Panc1 (cell line): ENCODE measurements at regions not wholly inside any gene's neighbourhood (a gene's known extent, or its start where the extent isn't known, plus 50 kb on each side); places are given as distances from the start of the nearest gene placed in this dataset.

Experiments used
- ATAC-seq: fragments of 200-7000 bp; cut with Tn5 transposase; 2 replicates; pipeline ENCODE4 v1.9.1; 2020; ENCODE audit warnings: mild to moderate bottlenecking, moderate library complexity
- BruUV-seq: library from RNA; stranded (reverse); fragments of 400-500 nt; replicated peaks from 2 replicates; lab custom pipeline; 2021; lab: Mats Ljungman, UMichigan
- CTCF ChIA-PET: fragments of 300-600 bp; sonication (Branson Sonifier 250); formaldehyde crosslinking; loops from one replicate; lab custom pipeline; 2022; ENCODE audit warnings: antibody characterized with exemption; lab: Charles Lee
- POLR2A ChIA-PET: fragments of 300-600 bp; sonication (Branson Sonifier 250); formaldehyde crosslinking; loops from one replicate; lab custom pipeline; 2022; ENCODE audit warnings: antibody characterized with exemption; lab: Charles Lee
- DNase-seq: peaks from one replicate; pipeline ENCODE4 v3.0.0-alpha.2; 2010; ENCODE audit warnings: low read depth, low spot score
- H3K27ac ChIP-seq: 2 replicates; pipeline ENCODE4 v1.5.1; 2011; ENCODE audit warnings: mild to moderate bottlenecking, low read length, inconsistent platforms
- H3K27me3 ChIP-seq: fragments of 200-500 bp; sonication (Bioruptor generic); 2 replicates; pipeline ENCODE4 v1.6.0; 2014; ENCODE audit warnings: low read length, inconsistent platforms; ENCODE audit not compliant: control insufficient read depth, insufficient read depth
- H3K36me3 ChIP-seq: fragments of 200-500 bp; sonication (Bioruptor generic); 2 replicates; pipeline ENCODE4 v1.5.1; 2014; ENCODE audit warnings: inconsistent platforms, mild to moderate bottlenecking, low read length, moderate library complexity; ENCODE audit not compliant: control insufficient read depth, insufficient read depth
- H3K4me1 ChIP-seq: 2 replicates; pipeline ENCODE4 v1.5.1; 2011; ENCODE audit warnings: inconsistent platforms, mild to moderate bottlenecking, low read length, moderate library complexity; ENCODE audit not compliant: control insufficient read depth, insufficient read depth
- H3K4me3 ChIP-seq, 2 experiments: 2 replicates each; pipeline ENCODE4 v1.5.1; 2011 to 2012; ENCODE audit warnings: low read depth in 2 of 2, low read length in 2 of 2, mild to moderate bottlenecking in 2 of 2, inconsistent platforms in 1 of 2, moderate library complexity in 1 of 2
- H3K9me3 ChIP-seq: fragments of 200-500 bp; sonication (Bioruptor generic); 2 replicates; pipeline ENCODE4 v1.5.1; 2014; ENCODE audit warnings: low read depth, mild to moderate bottlenecking, inconsistent platforms, low read length, moderate library complexity; ENCODE audit not compliant: control insufficient read depth, insufficient read depth
- CTCF ChIP-seq: fragments of 450-650 bp; IDR thresholded peaks from 2 replicates; pipeline ENCODE4 v1.5.1; 2017; ENCODE audit warnings: mild to moderate bottlenecking
- POLR2AphosphoS5 ChIP-seq: IDR thresholded peaks from 2 replicates; pipeline ENCODE4 v1.6.1; 2012; ENCODE audit warnings: mild to moderate bottlenecking, low read depth, low read length, moderate library complexity
- REST ChIP-seq, 2 experiments: IDR thresholded peaks; 2 replicates each; pipeline ENCODE4 v1.6.1; 2011 to 2012; ENCODE audit warnings: low read depth in 2 of 2, control low read depth in 1 of 2, low read length in 1 of 2, mild to moderate bottlenecking in 1 of 2, moderate library complexity in 1 of 2; ENCODE audit not compliant: insufficient read depth in 1 of 2
- SIN3A ChIP-seq: IDR thresholded peaks from 2 replicates; pipeline ENCODE4 v1.6.1; 2012; ENCODE audit warnings: low read depth, mild to moderate bottlenecking, low read length, moderate library complexity, borderline replicate concordance; ENCODE audit not compliant: insufficient read depth
- TCF7L2 ChIP-seq: IDR thresholded peaks from 2 replicates; pipeline ENCODE4 v1.6.1; 2011; ENCODE audit warnings: mild to moderate bottlenecking, low read depth, low read length, inconsistent platforms
- in situ Hi-C: cut with HindIII; loops from 2 replicates; pipeline ENCODE4 v1.10.0; 2016; ENCODE audit warnings: low sequenced_read_pairs, low pct_unique_long_range_greater_than_20kb
- intact Hi-C: fragments of 100-400 bp; cut with micrococcal nuclease; formaldehyde crosslinking; loops from one replicate; pipeline ENCODE4 v1.10.0; 2022; ENCODE audit not compliant: unreplicated experiment

- DNase-seq: no peak
- ATAC-seq: no peak
- POLR2A ChIA-PET: no interaction called here
- H3K36me3 ChIP-seq: no peaks in the 10 kb centered on the region
- no peaks in the 10 kb centered on the region for H3K9me3 ChIP-seq
- H3K27ac ChIP-seq: no peak overlapping the region
- BruUV-seq: no TSS peak
- intact Hi-C loops: no loop called here
- TF ChIP-seq REST (IDR thresholded peaks at IDR 0.05; ENCODE audit: insufficient read depth in 1 of 2, low read depth in 2 of 2, low read length in 1 of 2): no peak
- TF ChIP-seq CTCF: no peak
- no peak for TF ChIP-seq SIN3A
- no peak for TF ChIP-seq TCF7L2
- TF ChIP-seq POLR2AphosphoS5: no peak
- H3K4me1 ChIP-seq: no peaks in the 10 kb centered on the region
- CTCF ChIA-PET: no interaction called here
- H3K4me3 ChIP-seq: no peak overlapping the region
- in situ Hi-C loops: no loop called here
- peaks cover 5% of the 10 kb centered on the region; the same call in 1 of the 2 replicates for H3K27me3 ChIP-seq
These were observed 110.8 kb upstream of the SRRM4 start for GRCh38 chr12:118870551-118870950.

GRCh38 chr12:118874698-118875548 lies 106.4 kb upstream of the SRRM4 start:
- intact Hi-C loops: no loop called here
- ChIA-PET CTCF (no interaction called here), POLR2A (no interaction called here)
- Histone ChIP-seq H3K4me1 (no peaks in the 10 kb centered on the region), H3K27me3 (no peaks in the 10 kb centered on the region), H3K27ac (no peak overlapping the region), H3K9me3 (no peaks in the 10 kb centered on the region), H3K36me3 (no peaks in the 10 kb centered on the region), H3K4me3 (no peak overlapping the region)
- no peak for DNase-seq
- no TSS peak for BruUV-seq
- in situ Hi-C loops: no loop called here
- no peak for ATAC-seq
- no peak for TF ChIP-seq SIN3A
- no peak for TF ChIP-seq POLR2AphosphoS5
- no peak for TF ChIP-seq CTCF
- TF ChIP-seq TCF7L2: no peak
- no peak for TF ChIP-seq REST (IDR thresholded peaks at IDR 0.05; ENCODE audit: insufficient read depth in 1 of 2, low read depth in 2 of 2, low read length in 1 of 2)
